ENCODE measurements at regions not wholly inside any gene's neighbourhood (a gene's known extent, or its start where the extent isn't known, plus 50 kb on each side); places are given as distances from the start of the nearest gene placed in this dataset.

- Histone ChIP-seq H3K79me2 (ENCODE audit: insufficient read depth, low read length) (no peaks in the 10 kb centered on the region), H3K27me3 (ENCODE audit: low read length) (no peaks in the 10 kb centered on the region), H3K27ac (ENCODE audit: low read depth, low read length) (no peak overlapping the region), H4K20me1 (ENCODE audit: low read depth, low read length) (no peaks in the 10 kb centered on the region), H3K4me2 (ENCODE audit: low read depth, low read length, poor library complexity, severe bottlenecking) (no peak overlapping the region), H3K9me2 (replicated peaks; ENCODE audit: insufficient read depth, low read length) (no peaks in the 10 kb centered on the region), H3F3A (ENCODE audit: insufficient read depth) (no peaks in the 10 kb centered on the region), H3K9me3 (ENCODE audit: insufficient read depth, low read length) (no peaks in the 10 kb centered on the region), H3K36me3 (ENCODE audit: low read length) (no peaks in the 10 kb centered on the region), H2AFZ (ENCODE audit: low read depth, low read length, severe bottlenecking) (no peak overlapping the region), H3K9ac (ENCODE audit: low read length) (no peak overlapping the region), H3K4me3 (ENCODE audit: insufficient read depth, low read length, poor library complexity, severe bottlenecking) (no peak overlapping the region)
- TF ChIP-seq EZH2phosphoT487 (conservative IDR thresholded peaks at IDR 0.05; ENCODE audit: low read length) (no peak), CTCF (IDR thresholded peaks at IDR 0.05; ENCODE audit: insufficient read depth, low read length, poor library complexity, severe bottlenecking) (no peak)
These were observed 1188.5 kb upstream of the PHF14 start for GRCh38 chr7:9785211-9785610.

- Histone ChIP-seq H2AFZ (ENCODE audit: low read depth, low read length, severe bottlenecking) (no peak overlapping the region), H4K20me1 (ENCODE audit: low read depth, low read length) (no peaks in the 10 kb centered on the region), H3K9ac (ENCODE audit: low read length) (no peak overlapping the region), H3K27ac (ENCODE audit: low read depth, low read length) (no peak overlapping the region), H3K79me2 (ENCODE audit: insufficient read depth, low read length) (no peaks in the 10 kb centered on the region), H3K9me2 (replicated peaks; ENCODE audit: insufficient read depth, low read length) (no peaks in the 10 kb centered on the region; the same call in 1 of the 2 replicates), H3K27me3 (ENCODE audit: low read length) (no peaks in the 10 kb centered on the region), H3K9me3 (ENCODE audit: insufficient read depth, low read length) (no peaks in the 10 kb centered on the region), H3K4me2 (ENCODE audit: low read depth, low read length, poor library complexity, severe bottlenecking) (no peak overlapping the region), H3K4me3 (ENCODE audit: insufficient read depth, low read length, poor library complexity, severe bottlenecking) (no peak overlapping the region), H3F3A (ENCODE audit: insufficient read depth) (no peaks in the 10 kb centered on the region), H3K36me3 (ENCODE audit: low read length) (no peaks in the 10 kb centered on the region)
- TF ChIP-seq CTCF (IDR thresholded peaks at IDR 0.05; ENCODE audit: insufficient read depth, low read length, poor library complexity, severe bottlenecking): no peak
- no peak for TF ChIP-seq EZH2phosphoT487 (conservative IDR thresholded peaks at IDR 0.05; ENCODE audit: low read length)
These were observed 1177.4 kb upstream of the PHF14 start for GRCh38 chr7:9796241-9796640.

DNA sequence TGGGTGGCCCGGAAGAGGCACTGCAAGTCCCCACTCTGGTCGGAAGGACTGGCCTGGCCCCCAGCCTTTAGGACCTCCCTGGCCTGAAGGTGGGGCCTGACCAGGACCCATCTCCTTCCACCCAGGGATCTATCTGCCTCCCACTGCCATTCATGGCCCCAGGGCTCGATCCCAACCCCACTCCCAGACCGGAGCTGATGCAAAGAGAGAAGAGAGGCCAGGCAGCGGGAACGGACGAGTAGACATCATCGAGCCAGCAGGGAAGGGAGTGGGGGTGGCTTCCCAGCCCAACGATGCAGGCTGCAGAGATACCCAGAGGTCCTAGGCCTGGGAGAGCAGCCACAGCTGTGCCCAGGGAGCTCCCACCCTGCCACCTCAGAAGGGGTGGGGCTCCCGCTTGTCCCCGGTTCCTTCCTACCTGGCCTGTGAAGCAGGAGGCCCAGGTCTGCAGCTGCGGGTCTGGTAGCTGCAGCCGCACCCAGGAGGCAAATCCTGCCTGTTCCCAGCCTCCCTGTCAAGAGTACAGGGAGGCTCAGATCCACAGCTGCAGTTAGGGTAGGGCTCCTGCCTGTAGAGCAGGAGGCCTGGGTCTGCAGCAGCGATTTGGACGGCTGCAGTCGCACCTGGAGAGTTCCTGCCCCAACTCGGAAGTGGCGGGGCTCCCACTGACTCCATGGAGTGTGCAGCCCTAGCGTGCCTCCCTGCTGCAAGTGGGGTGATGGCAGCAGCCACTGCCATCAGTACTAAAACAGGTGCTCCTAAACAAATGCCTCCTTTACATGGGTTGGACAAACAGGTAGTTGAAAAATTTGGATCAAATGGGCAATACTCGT, 1151.0 kb upstream of the PHF14 start:
- Histone ChIP-seq H3K27ac (ENCODE audit: low read depth, low read length) (no peak overlapping the region), H3K4me3 (ENCODE audit: insufficient read depth, low read length, poor library complexity, severe bottlenecking) (no peak overlapping the region), H3K79me2 (ENCODE audit: insufficient read depth, low read length) (no peaks in the 10 kb centered on the region), H3K9me3 (ENCODE audit: insufficient read depth, low read length) (no peaks in the 10 kb centered on the region), H3K4me2 (ENCODE audit: low read depth, low read length, poor library complexity, severe bottlenecking) (no peak overlapping the region), H3K9me2 (replicated peaks; ENCODE audit: insufficient read depth, low read length) (no peaks in the 10 kb centered on the region), H4K20me1 (ENCODE audit: low read depth, low read length) (no peaks in the 10 kb centered on the region), H3K27me3 (ENCODE audit: low read length) (no peaks in the 10 kb centered on the region), H2AFZ (ENCODE audit: low read depth, low read length, severe bottlenecking) (no peak overlapping the region), H3F3A (ENCODE audit: insufficient read depth) (no peaks in the 10 kb centered on the region), H3K9ac (ENCODE audit: low read length) (no peak overlapping the region), H3K36me3 (ENCODE audit: low read length) (no peaks in the 10 kb centered on the region)
- TF ChIP-seq CTCF (IDR thresholded peaks at IDR 0.05; ENCODE audit: insufficient read depth, low read length, poor library complexity, severe bottlenecking) (no peak), EZH2phosphoT487 (conservative IDR thresholded peaks at IDR 0.05; ENCODE audit: low read length) (no peak)
